ENCODE measurements at regions not wholly inside any gene's neighbourhood (a gene's known extent, or its start where the extent isn't known, plus 50 kb on each side); places are given as distances from the start of the nearest gene placed in this dataset.
"Not testable (repeated sequence)": the region's sequence is repeated elsewhere in the genome, so short reads cannot be mapped to it uniquely, and the experiment has no call there.

DNA sequence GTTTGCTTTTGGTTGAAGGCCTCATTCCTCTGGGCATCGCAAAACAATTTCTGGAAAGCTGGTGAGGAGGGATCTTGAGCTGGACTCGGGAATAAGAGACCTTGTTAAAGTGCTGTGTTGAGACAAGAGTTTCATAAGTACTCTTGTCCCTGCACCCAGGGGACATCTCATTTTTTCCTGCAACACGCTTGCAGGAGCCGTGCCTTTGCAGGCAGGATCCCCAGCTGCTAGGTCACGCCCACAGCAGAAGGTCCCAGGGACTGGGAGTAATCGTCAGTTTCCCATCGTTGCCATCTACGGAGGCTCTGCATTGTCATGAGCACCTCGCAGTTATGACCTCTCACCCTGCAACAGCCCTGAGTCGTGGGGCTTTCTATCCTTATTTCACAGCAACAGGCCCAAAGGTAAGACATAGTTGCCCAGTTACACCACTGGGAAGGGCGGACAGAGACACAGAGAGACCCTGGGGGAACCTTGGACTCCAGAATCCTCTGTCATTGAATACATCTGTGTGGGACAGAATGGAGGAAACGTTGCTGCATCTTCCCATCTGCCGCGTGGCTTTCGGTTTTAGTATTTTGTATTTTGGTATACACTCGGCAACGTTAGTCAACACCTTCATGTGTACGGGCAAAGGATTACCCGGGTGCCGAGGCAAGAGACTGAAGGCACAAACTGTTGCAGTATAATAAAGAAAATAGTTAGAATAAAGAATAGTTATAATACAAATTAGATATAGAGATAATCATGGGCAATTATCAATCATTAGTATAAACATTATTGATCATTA lies 60.4 kb upstream of the DMRTB1 start:
- Histone ChIP-seq H3K36me3 (ENCODE audit: control insufficient read depth, insufficient read depth, low read length) (no peaks in the 10 kb centered on the region), H3K4me3 (no peak overlapping the region), H3K27ac (ENCODE audit: extremely low read depth, low read depth, low read length) (no peak overlapping the region), H3K27me3 (ENCODE audit: control insufficient read depth in 2 of 2, insufficient read depth in 2 of 2, low read length in 2 of 2) (peaks cover 42 to 70% of the 10 kb centered on the region in 2 experiments), H3K9me1 (ENCODE audit: control insufficient read depth, insufficient read depth, low read length) (no peaks in the 10 kb centered on the region), H2AFZ (ENCODE audit: low read depth, low read length) (no peak overlapping the region), H3K4me2 (ENCODE audit: insufficient read depth, low read length) (no peak overlapping the region), H3K9ac (ENCODE audit: insufficient read depth in 1 of 2, low read depth in 2 of 2, low read length in 2 of 2) (no peak overlapping the region), H3K9me3 (replicated peaks; ENCODE audit: control insufficient read depth, insufficient read depth, low read depth, low read length) (no peaks in the 10 kb centered on the region), H4K20me1 (replicated peaks; ENCODE audit: control insufficient read depth, insufficient read depth, low read length) (no peaks in the 10 kb centered on the region), H3K4me1 (replicated peaks in 1 of 2; ENCODE audit: control insufficient read depth in 2 of 2, insufficient read depth in 2 of 2, low read length in 2 of 2) (no peaks in the 10 kb centered on the region; a peak in 1 of 5 replicates), H3K79me2 (ENCODE audit: control insufficient read depth, insufficient read depth, low read length) (no peaks in the 10 kb centered on the region)
- BruUV-seq (replicated peaks), result no TSS peak
- FAIRE-seq, result no peak
- in situ Hi-C loops (cut with MboI), result no loop called here
- 28% methylated on average over 20 of the region's 20 CpGs for WGBS (ENCODE audit: insufficient coverage, low coverage, missing lambda C conversion rate)
- no peak for TF ChIP-seq FOXJ3 (CRISPR knock-in tag; IDR thresholded peaks at IDR 0.05)
- no peak for DNase-seq (ENCODE audit: extremely low read depth in 1 of 4, low spot score in 3 of 4)
- ChIA-PET POLR2A (interaction anchor here (1.5 kb wide), 1 partner anchor 9 kb away, joined by 4 read pairs; no protein-coding TSS in a partner anchor), CTCF (ENCODE audit: low intra/inter-chr PET ratio) (interaction anchor here (0.5 kb wide), 1 partner anchor 31 kb away, joined by 3 read pairs; no protein-coding TSS in a partner anchor)
- ATAC-seq, result no peak; the same call in 2 of the 3 replicates
- intact Hi-C loops (cut with micrococcal nuclease), result loop anchor here (10.0 kb wide), 1 partner anchor 204 kb away; the partner anchor contains the start of gene CPT2

DNA sequence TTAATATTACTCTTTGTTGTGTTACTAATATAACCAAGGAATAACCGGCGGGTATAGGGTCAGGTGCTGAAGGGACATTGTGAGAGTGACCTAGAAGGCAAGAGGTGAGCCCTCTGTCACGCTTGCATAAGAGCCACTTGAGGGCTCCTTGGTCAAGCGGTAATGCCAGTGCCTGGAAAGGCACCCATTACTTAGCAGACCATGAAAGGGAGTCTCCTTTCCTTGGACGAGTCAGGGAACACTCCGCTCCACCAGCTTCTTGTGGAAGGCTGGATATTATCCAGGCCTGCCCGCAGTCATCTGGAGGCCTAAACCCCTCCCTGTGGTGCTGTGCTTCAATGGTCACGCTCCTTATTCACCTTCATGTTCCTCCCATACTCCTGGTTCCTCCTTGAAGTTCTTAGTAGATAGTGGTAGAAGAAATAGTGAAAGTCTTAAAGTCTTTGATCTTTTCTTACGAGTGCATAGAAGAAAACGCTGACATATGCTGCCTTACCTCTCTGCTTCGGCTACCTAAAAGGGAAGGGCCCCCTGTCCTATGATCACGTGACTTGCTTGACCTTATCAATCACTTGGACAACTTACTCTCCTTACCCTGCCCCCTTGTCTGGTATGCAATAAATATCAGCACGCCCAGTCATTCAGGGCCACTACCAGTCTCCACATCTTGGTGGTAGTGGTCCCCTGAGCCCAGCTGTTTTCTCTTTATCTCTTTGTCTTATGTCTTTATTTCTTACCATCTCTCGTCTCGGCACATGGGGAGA lies 59.6 kb upstream of the DMRTB1 start:
- CTCF ChIA-PET (ENCODE audit: low intra/inter-chr PET ratio); H3K4me1 ChIP-seq (replicated peaks in 1 of 2; ENCODE audit: control insufficient read depth in 2 of 2, insufficient read depth in 2 of 2, low read length in 2 of 2); H3K79me2 ChIP-seq (ENCODE audit: control insufficient read depth, insufficient read depth, low read length); H2AFZ ChIP-seq (ENCODE audit: low read depth, low read length); H3K27ac ChIP-seq (ENCODE audit: extremely low read depth, low read depth, low read length); H3K4me3 ChIP-seq; DNase-seq (ENCODE audit: extremely low read depth in 1 of 4, low spot score in 3 of 4); FAIRE-seq; H3K9me3 ChIP-seq (replicated peaks; ENCODE audit: control insufficient read depth, insufficient read depth, low read depth, low read length); H4K20me1 ChIP-seq (replicated peaks; ENCODE audit: control insufficient read depth, insufficient read depth, low read length); H3K9me1 ChIP-seq (ENCODE audit: control insufficient read depth, insufficient read depth, low read length); H3K9ac ChIP-seq (ENCODE audit: insufficient read depth in 1 of 2, low read depth in 2 of 2, low read length in 2 of 2); H3K36me3 ChIP-seq (ENCODE audit: control insufficient read depth, insufficient read depth, low read length); H3K4me2 ChIP-seq (ENCODE audit: insufficient read depth, low read length); in situ Hi-C loops (cut with MboI); BruUV-seq (replicated peaks); ATAC-seq; TF ChIP-seq TOE1 (CRISPR knock-in tag; IDR thresholded peaks at IDR 0.05; ENCODE audit: borderline replicate concordance, low read depth): not testable (repeated sequence)
- H3K27me3 ChIP-seq (ENCODE audit: control insufficient read depth in 2 of 2, insufficient read depth in 2 of 2, low read length in 2 of 2), result peaks cover 48 to 66% of the 10 kb centered on the region in 2 experiments
- 25% methylated on average over 15 of the region's 15 CpGs for WGBS (ENCODE audit: insufficient coverage, low coverage, missing lambda C conversion rate)
- intact Hi-C loops (cut with micrococcal nuclease), result loop anchor here (10.0 kb wide), 1 partner anchor 205 kb away; the partner anchor contains the start of gene CPT2
- POLR2A ChIA-PET, result interaction anchor here (1.5 kb wide), 1 partner anchor 9 kb away, joined by 4 read pairs; no protein-coding TSS in a partner anchor
- TF ChIP-seq, protein P1, sequence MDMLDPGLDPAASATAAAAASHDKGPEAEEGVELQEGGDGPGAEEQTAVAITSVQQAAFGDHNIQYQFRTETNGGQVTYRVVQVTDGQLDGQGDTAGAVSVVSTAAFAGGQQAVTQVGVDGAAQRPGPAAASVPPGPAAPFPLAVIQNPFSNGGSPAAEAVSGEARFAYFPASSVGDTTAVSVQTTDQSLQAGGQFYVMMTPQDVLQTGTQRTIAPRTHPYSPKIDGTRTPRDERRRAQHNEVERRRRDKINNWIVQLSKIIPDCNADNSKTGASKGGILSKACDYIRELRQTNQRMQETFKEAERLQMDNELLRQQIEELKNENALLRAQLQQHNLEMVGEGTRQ (CRISPR knock-in tag; IDR thresholded peaks at IDR 0.05), result peak; percentile 47; the same call in 1 of the 2 replicates
- TF ChIP-seq TOE1 (IDR thresholded peaks at IDR 0.05; ENCODE audit: borderline replicate concordance), result peak; percentile 87
- peak; percentile 64 for TF ChIP-seq CBFA2T2 (conservative IDR thresholded peaks at IDR 0.05)
- TF ChIP-seq MEIS2 (IDR thresholded peaks at IDR 0.05; ENCODE audit: partially characterized antibody), result peak; percentile 81
- TF ChIP-seq RAD51 (IDR thresholded peaks at IDR 0.05; ENCODE audit: borderline replicate concordance, low read depth), result peak; percentile 92
- TF ChIP-seq, protein P2, sequence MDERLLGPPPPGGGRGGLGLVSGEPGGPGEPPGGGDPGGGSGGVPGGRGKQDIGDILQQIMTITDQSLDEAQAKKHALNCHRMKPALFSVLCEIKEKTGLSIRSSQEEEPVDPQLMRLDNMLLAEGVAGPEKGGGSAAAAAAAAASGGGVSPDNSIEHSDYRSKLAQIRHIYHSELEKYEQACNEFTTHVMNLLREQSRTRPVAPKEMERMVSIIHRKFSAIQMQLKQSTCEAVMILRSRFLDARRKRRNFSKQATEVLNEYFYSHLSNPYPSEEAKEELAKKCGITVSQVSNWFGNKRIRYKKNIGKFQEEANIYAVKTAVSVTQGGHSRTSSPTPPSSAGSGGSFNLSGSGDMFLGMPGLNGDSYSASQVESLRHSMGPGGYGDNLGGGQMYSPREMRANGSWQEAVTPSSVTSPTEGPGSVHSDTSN (CRISPR knock-in tag; IDR thresholded peaks at IDR 0.05; ENCODE audit: low read depth), result not testable (repeated sequence)
- TF ChIP-seq, protein P2 (tag; conservative IDR thresholded peaks at IDR 0.05; ENCODE audit: low read depth), result peak; percentile 48; the same call in 1 of the 2 replicates
